Neural cell (in vitro differentiated cells): ENCODE measurements at regions not wholly inside any gene's neighbourhood (a gene's known extent, or its start where the extent isn't known, plus 50 kb on each side); places are given as distances from the start of the nearest gene placed in this dataset.

ENCODE experiments used
- CTCF ChIP-seq: fragments of 450-650 bp; IDR thresholded peaks from 2 replicates; pipeline ENCODE4 v1.5.1; 2014; ENCODE audit warnings: antibody characterized with exemption, mild to moderate bottlenecking, moderate library complexity; ENCODE audit not compliant: poor library complexity, severe bottlenecking
- EP300 ChIP-seq: fragments of 450-650 bp; conservative IDR thresholded peaks from 2 replicates; pipeline ENCODE4 v1.6.1; 2014; ENCODE audit warnings: antibody characterized with exemption, mild to moderate bottlenecking, moderate library complexity; ENCODE audit not compliant: poor library complexity, severe bottlenecking
- EZH2 ChIP-seq: fragments of 200-600, 300-800 bp; shearing (Covaris generic), sonication (generic); IDR thresholded peaks from 2 replicates; pipeline ENCODE4 v1.6.1; 2014; ENCODE audit warnings: antibody characterized with exemption, low read length, borderline replicate concordance, mild to moderate bottlenecking; ENCODE audit not compliant: insufficient read depth, poor library complexity, severe bottlenecking
- POLR2AphosphoS5 ChIP-seq: IDR thresholded peaks from 2 replicates; pipeline ENCODE4 v1.6.1; 2012
- RAD21 ChIP-seq: fragments of 450-650 bp; conservative IDR thresholded peaks from 2 replicates; pipeline ENCODE4 v1.6.1; 2014; ENCODE audit warnings: antibody characterized with exemption, mild to moderate bottlenecking, moderate library complexity
- REST ChIP-seq: IDR thresholded peaks from 2 replicates; pipeline ENCODE4 v1.6.1; 2012; ENCODE audit warnings: borderline replicate concordance
- TAF1 ChIP-seq: IDR thresholded peaks from 2 replicates; pipeline ENCODE4 v1.6.1; 2012; ENCODE audit warnings: low read depth

GRCh38 chr9:110092792-110093191 is 115.2 kb downstream of the C9orf152 start:
- TF ChIP-seq EZH2: no peak
- no peak for TF ChIP-seq EP300
- TF ChIP-seq CTCF: no peak
- no peak for TF ChIP-seq RAD21
- TF ChIP-seq POLR2AphosphoS5: no peak
- no peak for TF ChIP-seq TAF1
- no peak for TF ChIP-seq REST
